Astrocyte (in vitro differentiated cells and primary cell): ENCODE measurements at regions not wholly inside any gene's neighbourhood (a gene's known extent, or its start where the extent isn't known, plus 50 kb on each side); places are given as distances from the start of the nearest gene placed in this dataset.

Experiments
- DNase-seq: peaks from one replicate; pipeline ENCODE4 v3.0.0-alpha.2; 2010; ENCODE audit warnings: low read depth
- FAIRE-seq: peaks from 2 replicates; lab custom pipeline; 2011; peaks lifted over from hg19 to GRCh38; lab: Jason Lieb, UNC
- H2AFZ ChIP-seq: 2 replicates; pipeline ENCODE4 v1.6.0; 2012; ENCODE audit warnings: low read depth, low read length, inconsistent platforms
- H3K27ac ChIP-seq: 2 replicates; pipeline ENCODE4 v1.5.1; 2011; ENCODE audit warnings: low read depth, low read length, inconsistent platforms
- H3K27me3 ChIP-seq: 2 replicates; pipeline ENCODE4 v1.6.0; 2011; ENCODE audit warnings: low read length, inconsistent platforms; ENCODE audit not compliant: insufficient read depth
- H3K36me3 ChIP-seq: 2 replicates; pipeline ENCODE4 v1.5.1; 2011; ENCODE audit warnings: low read length, inconsistent platforms; ENCODE audit not compliant: insufficient read depth
- H3K4me1 ChIP-seq: 2 replicates; pipeline ENCODE4 v1.5.1; 2011; ENCODE audit warnings: low read length, inconsistent platforms; ENCODE audit not compliant: insufficient read depth
- H3K4me2 ChIP-seq: 2 replicates; pipeline ENCODE4 v1.6.0; 2012; ENCODE audit warnings: low read length, inconsistent platforms
- H3K4me3 ChIP-seq: 2 replicates; pipeline ENCODE4 v1.5.1; 2011; ENCODE audit warnings: low read depth, mild to moderate bottlenecking, low read length, inconsistent platforms; ENCODE audit not compliant: insufficient read depth
- H3K79me2 ChIP-seq: 2 replicates; pipeline ENCODE4 v1.6.0; 2012; ENCODE audit warnings: mild to moderate bottlenecking, low read length, inconsistent platforms; ENCODE audit not compliant: insufficient read depth
- H3K9ac ChIP-seq: 2 replicates; pipeline ENCODE4 v1.6.0; 2012; ENCODE audit warnings: mild to moderate bottlenecking, low read length, inconsistent platforms
- H3K9me3 ChIP-seq: 2 replicates; pipeline ENCODE4 v1.5.1; 2012; ENCODE audit warnings: low read depth, mild to moderate bottlenecking, low read length, inconsistent platforms; ENCODE audit not compliant: insufficient read depth
- H4K20me1 ChIP-seq: 2 replicates; pipeline ENCODE4 v1.6.0; 2012; ENCODE audit warnings: low read length, inconsistent platforms; ENCODE audit not compliant: insufficient read depth
- H3K27ac Mint-ChIP-seq: one replicate; pipeline ENCODE4 v1.8.0; 2021; ENCODE audit warnings: mild to moderate bottlenecking, mixed read lengths; ENCODE audit not compliant: unreplicated experiment
- H3K27me3 Mint-ChIP-seq: one replicate; pipeline ENCODE4 v1.8.0; 2021; ENCODE audit warnings: low read depth, mixed read lengths; ENCODE audit not compliant: unreplicated experiment
- H3K36me3 Mint-ChIP-seq: one replicate; pipeline ENCODE4 v1.8.0; 2021; ENCODE audit warnings: low read depth, mixed read lengths; ENCODE audit not compliant: unreplicated experiment
- H3K4me1 Mint-ChIP-seq: one replicate; pipeline ENCODE4 v1.8.0; 2021; ENCODE audit warnings: low read depth, mixed read lengths; ENCODE audit not compliant: unreplicated experiment
- H3K4me3 Mint-ChIP-seq: one replicate; pipeline ENCODE4 v1.8.0; 2021; ENCODE audit warnings: mild to moderate bottlenecking, moderate library complexity, mixed read lengths; ENCODE audit not compliant: unreplicated experiment
- H3K9me3 Mint-ChIP-seq: one replicate; pipeline ENCODE4 v1.8.0; 2021; ENCODE audit warnings: mild to moderate bottlenecking, mixed read lengths; ENCODE audit not compliant: unreplicated experiment
- CTCF ChIP-seq: IDR thresholded peaks from 2 replicates; pipeline ENCODE4 v1.5.1; 2011; ENCODE audit warnings: low read depth, mild to moderate bottlenecking, inconsistent platforms, low read length, moderate library complexity; ENCODE audit not compliant: insufficient read depth
- EZH2 ChIP-seq: IDR thresholded peaks from 2 replicates; pipeline ENCODE4 v1.6.1; 2012; ENCODE audit warnings: mild to moderate bottlenecking, low read length, inconsistent platforms; ENCODE audit not compliant: insufficient read depth

GRCh38 chr3:35081899-35082298, 557.4 kb upstream of the ARPP21 start:
- Histone ChIP-seq H3K4me3 (no peak overlapping the region), H3K4me1 (no peaks in the 10 kb centered on the region), H3K79me2 (no peaks in the 10 kb centered on the region), H3K36me3 (no peaks in the 10 kb centered on the region), H3K4me2 (no peak overlapping the region), H3K27me3 (no peaks in the 10 kb centered on the region), H3K9ac (no peak overlapping the region), H3K9me3 (no peaks in the 10 kb centered on the region), H2AFZ (no peak overlapping the region), H4K20me1 (no peaks in the 10 kb centered on the region), H3K27ac (no peak overlapping the region)
- H3K4me3 Mint-ChIP-seq: no peak overlapping the region
- H3K27me3 Mint-ChIP-seq: no peaks in the 10 kb centered on the region
- TF ChIP-seq CTCF (no peak), EZH2 (no peak)
- H3K9me3 Mint-ChIP-seq: no peaks in the 10 kb centered on the region
- FAIRE-seq: no peak
- H3K36me3 Mint-ChIP-seq: no peaks in the 10 kb centered on the region
- H3K4me1 Mint-ChIP-seq: no peaks in the 10 kb centered on the region
- DNase-seq: no peak
- H3K27ac Mint-ChIP-seq: no peak overlapping the region

- Histone ChIP-seq H2AFZ (no peak overlapping the region), H3K27me3 (no peaks in the 10 kb centered on the region), H3K27ac (no peak overlapping the region), H3K9me3 (no peaks in the 10 kb centered on the region), H3K36me3 (no peaks in the 10 kb centered on the region), H3K4me1 (no peaks in the 10 kb centered on the region), H3K79me2 (no peaks in the 10 kb centered on the region), H4K20me1 (no peaks in the 10 kb centered on the region), H3K4me3 (no peak overlapping the region), H3K9ac (no peak overlapping the region), H3K4me2 (no peak overlapping the region)
- TF ChIP-seq EZH2: no peak
- no peak for TF ChIP-seq CTCF
- H3K27me3 Mint-ChIP-seq: no peaks in the 10 kb centered on the region
- H3K9me3 Mint-ChIP-seq: peaks cover 13% of the 10 kb centered on the region
- H3K4me3 Mint-ChIP-seq: no peak overlapping the region
- DNase-seq (no peak), FAIRE-seq (no peak)
- no peaks in the 10 kb centered on the region for H3K4me1 Mint-ChIP-seq
- H3K36me3 Mint-ChIP-seq: no peaks in the 10 kb centered on the region
- no peak overlapping the region for H3K27ac Mint-ChIP-seq
These were observed 550.4 kb upstream of the ARPP21 start for GRCh38 chr3:35088943-35089342.

- no peak overlapping the region for H2AFZ ChIP-seq
- Mint-ChIP-seq H3K27ac (no peak overlapping the region), H3K4me1 (no peaks in the 10 kb centered on the region), H3K4me3 (no peak overlapping the region), H3K9me3 (no peaks in the 10 kb centered on the region), H3K36me3 (no peaks in the 10 kb centered on the region), H3K27me3 (no peaks in the 10 kb centered on the region)
- no peak overlapping the region for H3K27ac ChIP-seq
- no peaks in the 10 kb centered on the region for H4K20me1 ChIP-seq
- no peak overlapping the region for H3K4me2 ChIP-seq
- H3K36me3 ChIP-seq: no peaks in the 10 kb centered on the region
- DNase-seq: no peak
- no peaks in the 10 kb centered on the region for H3K27me3 ChIP-seq
- TF ChIP-seq EZH2 (no peak), CTCF (no peak)
- H3K9me3 ChIP-seq: no peaks in the 10 kb centered on the region
- no peaks in the 10 kb centered on the region for H3K79me2 ChIP-seq
- H3K4me1 ChIP-seq: no peaks in the 10 kb centered on the region
- H3K9ac ChIP-seq: no peak overlapping the region
- H3K4me3 ChIP-seq: no peak overlapping the region
- no peak for FAIRE-seq
These were observed 524.6 kb upstream of the ARPP21 start for GRCh38 chr3:35114686-35115085.
